AG04450 (cell line): ENCODE measurements at regions not wholly inside any gene's neighbourhood (a gene's known extent, or its start where the extent isn't known, plus 50 kb on each side); places are given as distances from the start of the nearest gene placed in this dataset.

Experiments used
- CTCF ChIA-PET: fragments of 300-600, 350-600 bp; formaldehyde crosslinking; extraction: SDS; loops from one replicate; lab custom pipeline; 2022; ENCODE audit warnings: antibody characterized with exemption, inconsistent platforms; lab: Charles Lee
- POLR2A ChIA-PET: fragments of 350-600 bp; formaldehyde crosslinking; extraction: SDS; loops from one replicate; lab custom pipeline; 2021; ENCODE audit warnings: antibody characterized with exemption, inconsistent platforms; lab: Yijun Ruan, JAX
- DNase-seq: peaks from one replicate; pipeline ENCODE4 v3.0.0-alpha.2; 2011; ENCODE audit warnings: low read depth, low spot score
- H3K27ac ChIP-seq: one replicate; pipeline ENCODE4 v1.5.1; 2012; ENCODE audit warnings: low read depth, low read length, control low read depth
- H3K27me3 ChIP-seq: one replicate; pipeline ENCODE4 v1.6.0; 2012; ENCODE audit warnings: low read length; ENCODE audit not compliant: control insufficient read depth, insufficient read depth
- H3K4me3 ChIP-seq: 2 replicates; pipeline ENCODE4 v1.5.1; 2011; ENCODE audit warnings: mild to moderate bottlenecking, low read depth, low read length, control low read depth
- H3K9me3 ChIP-seq: 2 replicates; pipeline ENCODE4 v1.5.1; 2012; ENCODE audit warnings: low read length; ENCODE audit not compliant: control insufficient read depth, insufficient read depth
- CTCF ChIP-seq: IDR thresholded peaks from 2 replicates; pipeline ENCODE4 v1.5.1; 2011; ENCODE audit warnings: low read depth, low read length, control low read depth, inconsistent platforms

DNA sequence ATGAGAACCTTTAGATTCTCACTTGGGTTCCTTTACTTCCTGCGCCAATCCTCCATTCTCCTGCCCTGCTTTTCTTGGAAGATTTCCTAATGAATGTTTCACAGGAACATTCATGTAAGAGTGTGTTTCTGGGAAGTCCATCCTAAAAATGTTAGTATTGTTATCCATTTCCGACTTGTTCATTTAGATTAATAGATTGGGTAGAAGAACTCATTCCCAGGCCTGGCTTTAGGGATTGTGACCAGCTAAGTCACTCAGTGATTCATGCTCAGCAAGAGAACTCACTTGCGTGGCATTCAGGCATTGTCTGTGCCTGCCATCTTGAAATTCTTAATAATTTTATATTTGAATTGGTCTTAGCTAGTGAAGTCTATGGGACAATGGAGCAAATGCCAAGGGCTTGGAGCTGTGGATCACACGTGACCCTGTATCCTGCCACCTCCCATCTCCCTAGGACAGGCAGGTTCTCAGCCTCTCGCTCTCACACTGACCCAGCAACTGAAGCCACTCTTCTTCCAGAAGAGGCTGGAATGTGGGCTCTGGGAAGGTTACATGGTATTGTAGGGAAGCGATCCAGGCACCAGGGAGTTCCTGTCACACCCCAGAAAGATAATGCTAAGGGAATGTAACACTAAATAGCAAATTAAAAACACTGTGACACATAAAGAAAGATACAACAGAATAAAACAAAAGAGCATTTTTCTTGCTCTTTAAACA, 562.1 kb downstream of the TMA16 start:
- Histone ChIP-seq H3K4me3 (no peak overlapping the region), H3K27ac (no peak overlapping the region), H3K27me3 (no peaks in the 10 kb centered on the region), H3K9me3 (peaks cover 10% of the 10 kb centered on the region)
- TF ChIP-seq CTCF = no peak
- no peak for DNase-seq
- CTCF ChIA-PET = no interaction called here
- POLR2A ChIA-PET = no interaction called here

DNA sequence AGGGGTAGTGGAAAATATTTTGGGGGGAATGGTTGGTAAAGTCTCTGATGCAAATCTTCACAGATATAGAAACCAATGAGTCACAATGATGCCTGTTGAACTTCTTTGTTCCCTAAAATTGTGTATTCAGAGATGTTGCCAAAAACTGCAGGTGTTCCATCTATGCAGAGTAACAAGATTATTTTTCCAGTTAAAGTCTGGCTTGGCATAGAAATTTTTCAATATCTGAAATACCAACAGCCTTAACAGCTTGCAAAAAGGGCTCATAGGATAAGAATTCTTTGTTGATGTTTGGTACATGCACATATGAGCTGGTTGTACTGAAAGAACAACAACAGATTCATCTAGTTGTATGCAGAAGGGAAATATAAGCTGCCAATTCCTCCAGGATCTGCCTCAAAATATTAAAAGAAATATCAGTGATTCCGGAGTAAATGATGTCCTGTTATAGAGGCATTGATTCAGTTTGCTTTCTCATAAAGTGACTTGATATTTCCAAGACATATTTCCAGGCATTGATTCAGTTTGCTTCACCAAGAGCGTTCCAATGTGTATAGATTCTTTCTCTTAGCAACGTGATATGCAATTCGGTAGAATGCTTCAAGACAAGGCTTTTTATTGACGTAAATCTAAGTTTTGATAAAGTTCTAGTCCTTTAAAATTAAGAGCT, 564.4 kb downstream of the TMA16 start:
- no peak for DNase-seq
- TF ChIP-seq CTCF = no peak
- Histone ChIP-seq H3K9me3 (peaks cover 8% of the 10 kb centered on the region), H3K4me3 (no peak overlapping the region), H3K27ac (no peak overlapping the region), H3K27me3 (no peaks in the 10 kb centered on the region)
- CTCF ChIA-PET = no interaction called here
- POLR2A ChIA-PET = no interaction called here

GRCh38 chr4:164060456-164060855, 566.0 kb downstream of the TMA16 start:
- peaks cover 5% of the 10 kb centered on the region for H3K9me3 ChIP-seq
- H3K27ac ChIP-seq = no peak overlapping the region
- CTCF ChIA-PET = no interaction called here
- TF ChIP-seq CTCF = no peak
- H3K27me3 ChIP-seq = no peaks in the 10 kb centered on the region
- POLR2A ChIA-PET = no interaction called here
- DNase-seq = no peak
- no peak overlapping the region for H3K4me3 ChIP-seq

DNA sequence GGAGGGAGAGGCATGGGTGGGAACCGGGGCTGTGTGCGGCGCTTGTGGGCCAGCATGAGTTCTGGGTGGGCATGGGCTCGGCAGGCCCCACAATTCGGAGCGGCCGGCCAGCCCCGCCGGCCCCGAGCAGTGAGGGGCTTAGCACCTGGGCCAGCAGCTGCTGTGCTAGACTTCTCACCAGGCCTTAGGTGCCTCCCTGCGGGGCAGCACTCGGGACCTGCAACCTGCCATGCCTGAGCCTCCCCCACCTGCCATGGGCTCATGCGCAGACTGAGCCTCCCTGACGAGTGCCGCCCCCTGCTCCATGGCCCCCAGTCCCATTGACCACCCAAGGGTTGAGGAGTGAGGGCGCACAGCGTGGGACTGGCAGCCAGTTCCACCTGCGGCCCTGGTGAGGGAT, 573.9 kb downstream of the TMA16 start:
- no peak for TF ChIP-seq CTCF
- Histone ChIP-seq H3K9me3 (peaks cover 11% of the 10 kb centered on the region), H3K27ac (no peak overlapping the region), H3K27me3 (no peaks in the 10 kb centered on the region), H3K4me3 (no peak overlapping the region)
- no peak for DNase-seq
- ChIA-PET POLR2A (no interaction called here), CTCF (no interaction called here)

DNA sequence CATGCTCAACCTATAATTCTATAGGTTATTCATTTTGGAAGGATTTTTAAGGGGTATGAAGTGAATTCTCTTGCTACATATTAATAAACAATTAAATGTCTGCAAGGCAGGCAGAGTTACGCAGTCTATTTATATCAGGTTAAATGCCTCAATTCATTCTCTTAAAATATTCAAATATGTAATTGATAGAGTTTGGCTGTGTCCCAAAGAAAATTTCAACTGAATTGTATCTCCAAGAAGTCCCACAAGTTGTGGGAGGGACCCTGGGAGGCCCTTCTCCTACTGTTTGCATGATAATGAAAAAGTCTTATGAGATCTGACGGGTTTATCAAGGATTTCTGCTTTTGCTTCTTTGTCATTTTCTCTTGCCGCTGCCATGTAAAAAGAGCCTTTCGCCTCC, 576.1 kb downstream of the TMA16 start:
- ChIA-PET CTCF (no interaction called here), POLR2A (no interaction called here)
- no peaks in the 10 kb centered on the region for H3K27me3 ChIP-seq
- TF ChIP-seq CTCF = no peak
- no peak overlapping the region for H3K27ac ChIP-seq
- H3K4me3 ChIP-seq = no peak overlapping the region
- H3K9me3 ChIP-seq = peaks cover 12% of the 10 kb centered on the region
- no peak for DNase-seq
